Mammary epithelial cell (primary cell): ENCODE measurements at regions not wholly inside any gene's neighbourhood (a gene's known extent, or its start where the extent isn't known, plus 50 kb on each side); places are given as distances from the start of the nearest gene placed in this dataset.

Experiments
- CTCF ChIP-seq, 2 donors: IDR thresholded peaks in 1 of 2; conservative IDR thresholded peaks in 1 of 2; 2 replicates each; pipeline ENCODE4 v1.5.1; 2011 to 2012; ENCODE audit warnings: inconsistent platforms in 2 of 2, low read length in 2 of 2, mild to moderate bottlenecking in 2 of 2, control low read depth in 1 of 2, low read depth in 1 of 2; ENCODE audit not compliant: insufficient read depth in 1 of 2; ENCODE audit errors: extremely low read depth in 1 of 2
- EZH2 ChIP-seq: IDR thresholded peaks from 2 replicates; pipeline ENCODE4 v1.6.1; 2012; ENCODE audit warnings: low read length, inconsistent platforms, borderline replicate concordance

GRCh38 chr20:50331469-50332363 lies 141.1 kb downstream of the CEBPB start:
- TF ChIP-seq CTCF (conservative IDR thresholded peaks at IDR 0.05 in 1 of 2, IDR thresholded peaks at IDR 0.05 in 1 of 2; ENCODE audit: extremely low read depth in 1 of 2, insufficient read depth in 1 of 2, low read depth in 1 of 2, low read length in 2 of 2): no peak
- no peak for TF ChIP-seq EZH2
